ENCODE measurements at regions not wholly inside any gene's neighbourhood (a gene's known extent, or its start where the extent isn't known, plus 50 kb on each side); places are given as distances from the start of the nearest gene placed in this dataset.

DNA sequence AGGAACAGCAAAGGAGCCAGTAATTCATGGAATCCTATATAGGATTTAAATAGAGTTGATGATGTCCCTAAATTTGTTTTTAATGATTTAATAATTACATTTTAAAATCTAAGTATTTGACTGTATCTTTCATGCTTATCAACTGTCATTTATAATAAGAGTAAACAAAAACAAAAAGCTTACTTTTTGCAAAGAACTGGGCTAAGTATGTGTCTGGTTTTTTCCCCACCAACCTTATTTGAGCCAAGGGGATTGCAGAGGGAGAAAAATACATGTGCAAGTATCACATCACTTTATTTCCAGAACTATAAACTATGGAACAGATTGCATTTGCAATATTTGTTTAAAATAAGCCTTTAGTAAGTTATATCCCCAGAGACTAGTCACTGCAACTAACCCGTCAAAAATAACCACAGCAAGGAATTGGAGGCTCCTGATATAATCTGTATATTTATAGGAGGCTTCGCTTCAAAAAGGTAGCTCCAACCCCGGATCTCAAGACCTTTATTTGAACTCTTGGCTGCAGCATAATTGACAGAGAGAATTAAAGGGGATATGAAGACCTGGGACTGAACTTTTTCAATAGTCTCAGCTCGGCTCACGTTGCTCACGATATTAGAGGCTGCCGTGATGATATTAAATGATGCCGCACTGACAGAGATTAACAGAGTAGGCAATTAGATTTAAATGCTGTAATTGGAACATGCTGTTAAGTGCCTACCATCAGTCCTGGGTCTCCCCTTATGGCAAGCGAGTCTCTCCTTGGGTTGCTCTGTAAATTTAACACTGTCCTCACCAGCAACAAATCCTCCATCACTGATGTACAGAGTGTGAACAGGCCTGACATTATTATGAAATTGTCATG, 329.1 kb upstream of the NFIA start:
- TF ChIP-seq, protein P1, sequence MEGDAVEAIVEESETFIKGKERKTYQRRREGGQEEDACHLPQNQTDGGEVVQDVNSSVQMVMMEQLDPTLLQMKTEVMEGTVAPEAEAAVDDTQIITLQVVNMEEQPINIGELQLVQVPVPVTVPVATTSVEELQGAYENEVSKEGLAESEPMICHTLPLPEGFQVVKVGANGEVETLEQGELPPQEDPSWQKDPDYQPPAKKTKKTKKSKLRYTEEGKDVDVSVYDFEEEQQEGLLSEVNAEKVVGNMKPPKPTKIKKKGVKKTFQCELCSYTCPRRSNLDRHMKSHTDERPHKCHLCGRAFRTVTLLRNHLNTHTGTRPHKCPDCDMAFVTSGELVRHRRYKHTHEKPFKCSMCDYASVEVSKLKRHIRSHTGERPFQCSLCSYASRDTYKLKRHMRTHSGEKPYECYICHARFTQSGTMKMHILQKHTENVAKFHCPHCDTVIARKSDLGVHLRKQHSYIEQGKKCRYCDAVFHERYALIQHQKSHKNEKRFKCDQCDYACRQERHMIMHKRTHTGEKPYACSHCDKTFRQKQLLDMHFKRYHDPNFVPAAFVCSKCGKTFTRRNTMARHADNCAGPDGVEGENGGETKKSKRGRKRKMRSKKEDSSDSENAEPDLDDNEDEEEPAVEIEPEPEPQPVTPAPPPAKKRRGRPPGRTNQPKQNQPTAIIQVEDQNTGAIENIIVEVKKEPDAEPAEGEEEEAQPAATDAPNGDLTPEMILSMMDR (IDR thresholded peaks at IDR 0.05; ENCODE audit: control extremely low read depth, extremely low read depth, low read depth, missing control alignments): no peak
- no peak for DNase-seq (ENCODE audit: extremely low spot score)
- ChIA-PET CTCF (no interaction called here), POLR2A (no interaction called here)

GRCh38 chr1:60751306-60751705, 331.1 kb upstream of the NFIA start:
- CTCF ChIA-PET: interaction anchor here (0.9 to 1.4 kb wide), 4 partner anchors 9 to 68 kb away, joined by 3 to 4 read pairs (median 4); no protein-coding TSS in a partner anchor
- POLR2A ChIA-PET: no interaction called here
- no peak for DNase-seq (ENCODE audit: extremely low spot score)
- TF ChIP-seq, protein P1 (IDR thresholded peaks at IDR 0.05; ENCODE audit: control extremely low read depth, extremely low read depth, low read depth, missing control alignments): no peak

DNA sequence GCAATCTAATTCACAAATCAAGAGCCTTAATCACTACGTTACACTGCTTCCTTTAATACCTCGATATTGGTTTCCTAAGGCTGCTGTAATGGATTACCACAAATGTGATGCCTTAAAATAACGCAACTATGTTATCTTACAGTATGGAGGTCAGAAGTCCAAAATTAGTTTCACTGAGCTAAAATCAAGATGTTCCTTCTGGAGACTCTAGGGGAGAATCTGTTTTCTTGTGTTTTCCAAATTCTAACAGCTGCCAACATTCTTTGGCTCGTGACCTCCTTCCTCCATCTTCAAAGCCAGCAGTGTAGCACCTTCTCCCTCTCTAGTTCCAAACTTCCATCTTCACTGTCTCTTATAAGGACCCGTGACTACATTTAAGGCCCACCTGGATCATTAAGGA, 335.0 kb upstream of the NFIA start:
- ChIA-PET CTCF (interaction anchor here (1.2 kb wide), 1 partner anchor 10 kb away, joined by 3 read pairs; no protein-coding TSS in a partner anchor), POLR2A (no interaction called here)
- TF ChIP-seq, protein P1 (IDR thresholded peaks at IDR 0.05; ENCODE audit: control extremely low read depth, extremely low read depth, low read depth, missing control alignments): no peak
- no peak for DNase-seq (ENCODE audit: extremely low spot score)

DNA sequence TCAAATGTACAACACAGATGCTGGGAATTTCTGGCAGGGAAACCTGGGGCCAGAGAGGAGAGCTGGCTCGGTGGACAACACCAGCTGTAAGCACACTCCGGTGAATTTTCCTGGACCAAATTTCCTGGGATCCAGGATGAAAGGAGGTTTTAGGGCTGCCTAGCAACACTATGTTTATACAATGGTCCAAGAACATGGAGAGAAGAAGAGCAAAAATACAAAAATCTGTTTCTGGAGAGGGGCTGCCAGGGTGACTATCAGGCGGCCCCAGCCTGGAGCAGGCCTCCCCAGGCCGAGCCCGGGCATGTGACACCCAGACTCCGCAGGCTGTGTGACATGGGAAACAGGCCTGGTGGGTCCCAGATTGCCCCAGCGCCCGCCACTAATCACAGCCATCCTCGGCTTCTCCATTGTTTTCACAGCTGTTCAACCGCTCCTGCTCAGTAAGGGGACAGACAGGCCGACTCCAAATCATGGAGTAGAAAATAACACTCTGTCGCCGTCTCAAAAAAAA, 336.0 kb upstream of the NFIA start:
- TF ChIP-seq, protein P1 (IDR thresholded peaks at IDR 0.05; ENCODE audit: control extremely low read depth, extremely low read depth, low read depth, missing control alignments): no peak
- CTCF ChIA-PET: no interaction called here
- no peak for DNase-seq (ENCODE audit: extremely low spot score)
- POLR2A ChIA-PET: no interaction called here

GRCh38 chr1:60745484-60745883, 336.9 kb upstream of the NFIA start:
- TF ChIP-seq, protein P1 (IDR thresholded peaks at IDR 0.05; ENCODE audit: control extremely low read depth, extremely low read depth, low read depth, missing control alignments): no peak
- POLR2A ChIA-PET: no interaction called here
- no peak for DNase-seq (ENCODE audit: extremely low spot score)
- CTCF ChIA-PET: interaction anchor here (1.2 kb wide), 1 partner anchor 11 kb away, joined by 3 read pairs; no protein-coding TSS in a partner anchor

GRCh38 chr1:60742339-60742738, 340.0 kb upstream of the NFIA start:
- ChIA-PET POLR2A (no interaction called here), CTCF (no interaction called here)
- TF ChIP-seq, protein P1 (IDR thresholded peaks at IDR 0.05; ENCODE audit: control extremely low read depth, extremely low read depth, low read depth, missing control alignments): no peak
- DNase-seq (ENCODE audit: extremely low spot score): no peak
